Astrocyte (in vitro differentiated cells and primary cell): ENCODE measurements at regions not wholly inside any gene's neighbourhood (a gene's known extent, or its start where the extent isn't known, plus 50 kb on each side); places are given as distances from the start of the nearest gene placed in this dataset.

Experiments used
- EZH2 ChIP-seq: IDR thresholded peaks from 2 replicates; pipeline ENCODE4 v1.6.1; 2012; ENCODE audit warnings: mild to moderate bottlenecking, low read length, inconsistent platforms; ENCODE audit not compliant: insufficient read depth
- TF ChIP-seq, protein P1 (sequence below): IDR thresholded peaks from 2 replicates; pipeline ENCODE4 v1.5.1; 2011; ENCODE audit warnings: low read depth, mild to moderate bottlenecking, inconsistent platforms, low read length, moderate library complexity; ENCODE audit not compliant: insufficient read depth

DNA sequence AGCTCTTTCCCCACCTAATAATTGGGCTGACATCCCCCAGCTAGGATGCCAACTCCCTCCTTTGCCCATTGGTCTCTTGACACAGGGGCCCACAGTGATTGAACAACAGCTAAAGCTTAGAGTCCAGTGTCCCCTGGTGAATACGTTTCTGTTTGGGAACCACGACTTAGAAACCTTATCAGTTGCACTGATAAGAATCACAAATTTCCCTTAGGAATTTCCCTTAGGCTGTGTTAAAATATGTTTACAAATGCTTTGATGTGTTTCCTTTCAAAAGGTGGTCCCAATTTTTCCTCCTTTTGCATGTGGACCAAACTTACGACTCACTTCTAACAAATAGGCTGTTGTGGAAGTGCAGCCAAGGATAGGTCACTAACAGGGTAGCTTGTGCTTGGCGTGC is 126.0 kb upstream of the INHBA start:
- TF ChIP-seq, protein P1, sequence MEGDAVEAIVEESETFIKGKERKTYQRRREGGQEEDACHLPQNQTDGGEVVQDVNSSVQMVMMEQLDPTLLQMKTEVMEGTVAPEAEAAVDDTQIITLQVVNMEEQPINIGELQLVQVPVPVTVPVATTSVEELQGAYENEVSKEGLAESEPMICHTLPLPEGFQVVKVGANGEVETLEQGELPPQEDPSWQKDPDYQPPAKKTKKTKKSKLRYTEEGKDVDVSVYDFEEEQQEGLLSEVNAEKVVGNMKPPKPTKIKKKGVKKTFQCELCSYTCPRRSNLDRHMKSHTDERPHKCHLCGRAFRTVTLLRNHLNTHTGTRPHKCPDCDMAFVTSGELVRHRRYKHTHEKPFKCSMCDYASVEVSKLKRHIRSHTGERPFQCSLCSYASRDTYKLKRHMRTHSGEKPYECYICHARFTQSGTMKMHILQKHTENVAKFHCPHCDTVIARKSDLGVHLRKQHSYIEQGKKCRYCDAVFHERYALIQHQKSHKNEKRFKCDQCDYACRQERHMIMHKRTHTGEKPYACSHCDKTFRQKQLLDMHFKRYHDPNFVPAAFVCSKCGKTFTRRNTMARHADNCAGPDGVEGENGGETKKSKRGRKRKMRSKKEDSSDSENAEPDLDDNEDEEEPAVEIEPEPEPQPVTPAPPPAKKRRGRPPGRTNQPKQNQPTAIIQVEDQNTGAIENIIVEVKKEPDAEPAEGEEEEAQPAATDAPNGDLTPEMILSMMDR, result no peak
- no peak for TF ChIP-seq EZH2
